Smooth muscle cell (in vitro differentiated cells): ENCODE measurements at regions not wholly inside any gene's neighbourhood (a gene's known extent, or its start where the extent isn't known, plus 50 kb on each side); places are given as distances from the start of the nearest gene placed in this dataset.

Experiments used
- DNase-seq: peaks from one replicate; lab custom pipeline; 2025; ENCODE audit not compliant: unreplicated experiment; lab: John Stamatoyannopoulos, UW
- H2AFZ ChIP-seq: fragments of 200-600 bp; sonication (generic); 2 replicates; pipeline ENCODE4 v1.6.0; 2016; ENCODE audit warnings: antibody characterized with exemption, low read depth, mild to moderate bottlenecking
- H3F3A ChIP-seq: fragments of 200-600 bp; sonication (generic); 2 replicates; pipeline ENCODE4 v1.6.0; 2017; ENCODE audit warnings: antibody characterized with exemption, low read depth
- H3K27ac ChIP-seq: fragments of 200-600 bp; sonication (generic); 2 replicates; pipeline ENCODE4 v1.5.1; 2016; ENCODE audit warnings: low read depth, mild to moderate bottlenecking
- H3K27me3 ChIP-seq: fragments of 200-600 bp; sonication (generic); 2 replicates; pipeline ENCODE4 v1.6.1; 2016; ENCODE audit warnings: low read depth, mild to moderate bottlenecking
- H3K36me3 ChIP-seq: fragments of 200-600 bp; sonication (generic); 2 replicates; pipeline ENCODE4 v1.5.1; 2016; ENCODE audit warnings: low read depth
- H3K4me1 ChIP-seq: fragments of 200-600 bp; sonication (generic); 2 replicates; pipeline ENCODE4 v1.5.1; 2016; ENCODE audit warnings: low read depth
- H3K4me2 ChIP-seq: fragments of 200-600 bp; sonication (generic); 2 replicates; pipeline ENCODE4 v1.6.0; 2016; ENCODE audit warnings: mild to moderate bottlenecking
- H3K4me3 ChIP-seq: fragments of 200-600 bp; sonication (generic); 2 replicates; pipeline ENCODE4 v1.5.1; 2016; ENCODE audit warnings: mild to moderate bottlenecking
- H3K79me2 ChIP-seq: fragments of 200-600 bp; sonication (generic); 2 replicates; pipeline ENCODE4 v1.6.0; 2016; ENCODE audit warnings: low read depth, mild to moderate bottlenecking
- H3K9ac ChIP-seq: fragments of 200-600 bp; sonication (generic); 2 replicates; pipeline ENCODE4 v1.6.0; 2016; ENCODE audit warnings: low read depth
- H3K9me3 ChIP-seq: fragments of 200-600 bp; sonication (generic); replicated peaks from 2 replicates; pipeline ENCODE4 v1.5.1; 2016; ENCODE audit warnings: low read depth
- H4K20me1 ChIP-seq: fragments of 200-600 bp; sonication (generic); 2 replicates; pipeline ENCODE4 v1.6.0; 2016; ENCODE audit warnings: low read depth
- WGBS: methylation state at CpG from one replicate; pipeline ENCODE4 v1.1.7; 2016; ENCODE audit warnings: low lambda C conversion rate; 5-methylcytosine and 5-hydroxymethylcytosine counted together
- TF ChIP-seq, protein P1 (sequence below): fragments of 200-600 bp; sonication (generic); IDR thresholded peaks from 2 replicates; pipeline ENCODE4 v1.5.1; 2017; ENCODE audit warnings: borderline replicate concordance, mild to moderate bottlenecking, antibody characterized with exemption; ENCODE audit not compliant: insufficient read depth, poor library complexity, severe bottlenecking

DNA sequence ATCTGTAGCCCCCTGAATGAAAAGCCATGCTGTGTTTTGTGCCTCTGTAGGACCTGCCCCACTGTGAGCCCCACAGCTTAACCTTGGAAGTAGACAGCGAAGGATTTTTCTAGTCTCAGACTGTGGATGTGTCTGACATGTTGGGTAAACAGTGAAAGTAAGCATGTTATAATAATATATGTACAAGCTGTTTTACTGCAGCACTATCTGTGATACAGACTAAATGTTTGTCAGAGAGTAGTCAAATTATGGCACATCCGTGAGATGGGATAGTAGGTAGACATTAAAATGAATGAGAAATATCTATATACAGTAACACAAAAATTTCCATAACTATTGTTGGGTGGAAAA lies 381.2 kb upstream of the NR3C2 start:
- H3F3A ChIP-seq, result no peaks in the 10 kb centered on the region
- no peaks in the 10 kb centered on the region for H3K27me3 ChIP-seq
- H3K4me2 ChIP-seq, result no peak overlapping the region
- H3K79me2 ChIP-seq, result no peaks in the 10 kb centered on the region
- no peak overlapping the region for H3K27ac ChIP-seq
- no peak overlapping the region for H3K4me3 ChIP-seq
- no peaks in the 10 kb centered on the region for H3K36me3 ChIP-seq
- H3K4me1 ChIP-seq, result no peaks in the 10 kb centered on the region
- no peaks in the 10 kb centered on the region for H4K20me1 ChIP-seq
- TF ChIP-seq, protein P1, sequence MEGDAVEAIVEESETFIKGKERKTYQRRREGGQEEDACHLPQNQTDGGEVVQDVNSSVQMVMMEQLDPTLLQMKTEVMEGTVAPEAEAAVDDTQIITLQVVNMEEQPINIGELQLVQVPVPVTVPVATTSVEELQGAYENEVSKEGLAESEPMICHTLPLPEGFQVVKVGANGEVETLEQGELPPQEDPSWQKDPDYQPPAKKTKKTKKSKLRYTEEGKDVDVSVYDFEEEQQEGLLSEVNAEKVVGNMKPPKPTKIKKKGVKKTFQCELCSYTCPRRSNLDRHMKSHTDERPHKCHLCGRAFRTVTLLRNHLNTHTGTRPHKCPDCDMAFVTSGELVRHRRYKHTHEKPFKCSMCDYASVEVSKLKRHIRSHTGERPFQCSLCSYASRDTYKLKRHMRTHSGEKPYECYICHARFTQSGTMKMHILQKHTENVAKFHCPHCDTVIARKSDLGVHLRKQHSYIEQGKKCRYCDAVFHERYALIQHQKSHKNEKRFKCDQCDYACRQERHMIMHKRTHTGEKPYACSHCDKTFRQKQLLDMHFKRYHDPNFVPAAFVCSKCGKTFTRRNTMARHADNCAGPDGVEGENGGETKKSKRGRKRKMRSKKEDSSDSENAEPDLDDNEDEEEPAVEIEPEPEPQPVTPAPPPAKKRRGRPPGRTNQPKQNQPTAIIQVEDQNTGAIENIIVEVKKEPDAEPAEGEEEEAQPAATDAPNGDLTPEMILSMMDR, result no peak
- DNase-seq, result no peak
- H2AFZ ChIP-seq, result no peak overlapping the region
- no peaks in the 10 kb centered on the region for H3K9me3 ChIP-seq
- WGBS, result 98% methylated on average over 2 of the region's 2 CpGs
- no peak overlapping the region for H3K9ac ChIP-seq

DNA sequence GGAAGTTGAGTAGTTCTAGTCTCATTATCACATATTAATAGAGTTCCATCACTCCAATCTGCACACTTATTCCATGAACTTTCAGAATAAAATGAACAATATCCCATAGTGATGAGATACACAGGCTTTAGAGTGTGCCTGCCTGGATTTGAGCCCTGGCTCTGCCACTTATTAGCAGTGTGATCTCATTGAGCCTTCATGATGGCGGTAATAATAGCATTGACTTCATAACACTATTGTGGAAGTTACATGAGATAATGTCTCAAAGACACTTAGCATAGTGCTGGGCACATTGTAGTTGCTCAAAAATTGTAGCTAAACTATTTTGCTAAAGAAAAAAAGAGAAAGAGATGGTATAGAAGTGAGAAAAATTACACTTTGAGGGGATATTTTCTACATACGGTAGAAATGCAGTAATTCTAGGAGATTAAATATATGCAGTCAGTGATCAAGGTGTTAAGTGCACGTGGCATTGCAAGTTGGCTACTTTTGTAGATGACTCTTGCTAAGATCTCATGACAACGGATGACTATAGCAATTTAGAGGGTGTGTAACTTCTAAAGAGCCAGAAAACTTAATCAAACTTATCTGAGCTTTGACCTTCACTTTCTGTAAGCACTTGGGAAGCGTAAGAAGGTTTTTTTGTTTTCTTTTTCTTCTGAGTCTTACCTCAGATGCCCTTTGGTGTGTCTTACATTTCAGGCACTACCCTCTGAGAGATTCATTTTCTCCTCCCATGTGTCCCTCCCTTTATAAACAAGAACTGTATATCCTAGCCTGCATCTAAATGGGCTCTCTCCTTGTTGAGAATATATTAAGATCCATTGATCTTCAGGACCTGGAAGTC lies 380.6 kb upstream of the NR3C2 start:
- WGBS, result 92% methylated on average over 5 of the region's 5 CpGs
- no peaks in the 10 kb centered on the region for H4K20me1 ChIP-seq
- no peaks in the 10 kb centered on the region for H3K27me3 ChIP-seq
- H3K79me2 ChIP-seq, result no peaks in the 10 kb centered on the region
- no peaks in the 10 kb centered on the region for H3K9me3 ChIP-seq
- TF ChIP-seq, protein P1, result no peak
- no peak overlapping the region for H3K4me2 ChIP-seq
- no peaks in the 10 kb centered on the region for H3F3A ChIP-seq
- H3K4me3 ChIP-seq, result no peak overlapping the region
- no peaks in the 10 kb centered on the region for H3K4me1 ChIP-seq
- DNase-seq, result no peak
- H2AFZ ChIP-seq, result no peak overlapping the region
- no peaks in the 10 kb centered on the region for H3K36me3 ChIP-seq
- H3K9ac ChIP-seq, result no peak overlapping the region
- H3K27ac ChIP-seq, result no peak overlapping the region

DNA sequence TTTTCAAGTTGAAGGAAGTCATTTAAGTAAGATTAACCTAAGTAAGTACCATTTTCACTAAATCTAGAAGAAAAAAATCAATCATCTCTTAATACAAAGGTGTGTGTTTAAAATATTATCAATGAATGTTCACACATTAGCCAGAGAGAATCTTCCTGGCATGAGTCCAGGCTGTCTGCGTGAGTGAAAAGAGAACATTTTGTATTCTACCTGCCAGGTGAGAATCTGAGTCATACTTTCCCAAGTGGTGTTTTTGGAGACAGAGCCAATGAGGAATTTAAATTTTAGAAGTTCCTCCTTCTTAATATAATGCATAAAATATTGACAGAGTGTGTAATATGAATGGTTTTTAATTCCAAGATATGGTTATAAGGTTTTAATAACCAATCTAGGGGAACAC lies 371.8 kb upstream of the NR3C2 start:
- H3K27me3 ChIP-seq, result no peaks in the 10 kb centered on the region
- no peak overlapping the region for H3K4me2 ChIP-seq
- no peaks in the 10 kb centered on the region for H3K9me3 ChIP-seq
- no peak overlapping the region for H3K4me3 ChIP-seq
- no peaks in the 10 kb centered on the region for H3K4me1 ChIP-seq
- no peaks in the 10 kb centered on the region for H3F3A ChIP-seq
- TF ChIP-seq, protein P1, result no peak
- H3K27ac ChIP-seq, result no peak overlapping the region
- H2AFZ ChIP-seq, result no peak overlapping the region
- no peak overlapping the region for H3K9ac ChIP-seq
- no peak for DNase-seq
- no peaks in the 10 kb centered on the region for H3K36me3 ChIP-seq
- whole genome bisulfite sequencing, result 71% methylated on average over 1 of the region's 1 CpG
- no peaks in the 10 kb centered on the region for H4K20me1 ChIP-seq
- H3K79me2 ChIP-seq, result no peaks in the 10 kb centered on the region

DNA sequence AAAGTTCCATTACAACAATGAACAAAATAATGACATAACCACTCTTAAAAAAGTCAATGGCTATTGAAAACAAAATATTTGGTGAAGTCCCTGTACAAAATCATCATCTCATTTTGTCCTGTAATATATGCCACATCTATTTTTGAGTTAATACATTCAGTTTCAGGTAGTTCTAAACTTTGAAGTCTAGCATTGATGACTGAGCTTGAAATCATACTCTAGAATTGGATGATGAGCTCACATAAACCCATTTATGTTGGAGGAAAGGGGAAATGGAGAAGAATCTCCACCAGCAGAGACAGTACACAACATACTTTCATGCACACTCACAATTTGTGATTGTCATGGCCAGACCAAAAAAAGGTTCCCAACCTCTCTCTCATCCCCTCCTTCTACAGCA lies 371.1 kb upstream of the NR3C2 start:
- H3K4me1 ChIP-seq, result no peaks in the 10 kb centered on the region
- no peaks in the 10 kb centered on the region for H3K36me3 ChIP-seq
- no peaks in the 10 kb centered on the region for H3K9me3 ChIP-seq
- DNase-seq, result no peak
- H3K4me3 ChIP-seq, result no peak overlapping the region
- no peaks in the 10 kb centered on the region for H3K27me3 ChIP-seq
- H3K27ac ChIP-seq, result no peak overlapping the region
- H4K20me1 ChIP-seq, result no peaks in the 10 kb centered on the region
- no peaks in the 10 kb centered on the region for H3K79me2 ChIP-seq
- no peak overlapping the region for H3K4me2 ChIP-seq
- TF ChIP-seq, protein P1, result no peak
- H3F3A ChIP-seq, result no peaks in the 10 kb centered on the region
- H3K9ac ChIP-seq, result no peak overlapping the region
- no peak overlapping the region for H2AFZ ChIP-seq
